ENCODE measurements at regions not wholly inside any gene's neighbourhood (a gene's known extent, or its start where the extent isn't known, plus 50 kb on each side); places are given as distances from the start of the nearest gene placed in this dataset.

DNA sequence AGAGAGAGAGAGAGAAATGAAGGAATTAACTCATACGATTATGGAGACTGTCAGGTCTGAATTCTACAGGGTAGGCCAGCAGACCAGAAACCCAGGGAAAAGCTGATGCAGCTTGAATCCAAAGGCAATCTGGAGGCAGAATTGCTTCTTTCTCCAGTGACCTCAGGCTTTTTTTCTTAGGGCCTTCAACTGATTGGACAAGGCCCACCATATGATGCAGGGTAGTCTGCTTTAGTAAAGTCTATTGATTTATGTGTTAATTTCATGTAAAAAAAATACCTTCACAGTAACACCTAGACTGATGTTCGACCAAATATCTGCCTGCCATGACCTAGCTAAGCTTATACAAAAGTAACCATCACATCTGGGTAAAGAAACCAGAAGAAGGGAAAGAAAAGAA, 71.1 kb downstream of the MZT1 start:
- no peak for TF ChIP-seq CTCF (conservative IDR thresholded peaks at IDR 0.05 in 1 of 2, IDR thresholded peaks at IDR 0.05 in 1 of 2; ENCODE audit: low read depth in 1 of 2, low read length in 2 of 2)
- TF ChIP-seq EZH2 (IDR thresholded peaks at IDR 0.05; ENCODE audit: low read length, missing control alignments) = no peak

Measured in fibroblast of lung (primary cell).